Neural progenitor cell (in vitro differentiated cells): ENCODE measurements at regions not wholly inside any gene's neighbourhood (a gene's known extent, or its start where the extent isn't known, plus 50 kb on each side); places are given as distances from the start of the nearest gene placed in this dataset.

Source experiments
- DNase-seq: peaks from one replicate; pipeline ENCODE4 v3.0.0-alpha.2; 2016; ENCODE audit warnings: low spot score
- H2AFZ ChIP-seq: fragments of 200-600 bp; sonication (generic); replicated peaks from 2 replicates; pipeline ENCODE4 v1.6.1; 2016; ENCODE audit warnings: antibody characterized with exemption
- H3F3A ChIP-seq: fragments of 200-600 bp; sonication (generic); 2 replicates; pipeline ENCODE4 v1.6.1; 2016; ENCODE audit warnings: antibody characterized with exemption, low read depth
- H3K27ac ChIP-seq: fragments of 200-600 bp; sonication (generic); 2 replicates; pipeline ENCODE4 v1.5.1; 2016; ENCODE audit warnings: mild to moderate bottlenecking
- H3K27me3 ChIP-seq: fragments of 200-600 bp; sonication (generic); 2 replicates; pipeline ENCODE4 v1.6.1; 2016; ENCODE audit warnings: mild to moderate bottlenecking, moderate library complexity
- H3K36me3 ChIP-seq: fragments of 200-600 bp; sonication (generic); 2 replicates; pipeline ENCODE4 v1.5.1; 2016
- H3K4me1 ChIP-seq: fragments of 200-600 bp; sonication (generic); 2 replicates; pipeline ENCODE4 v1.6.1; 2016; ENCODE audit warnings: mixed run types
- H3K4me2 ChIP-seq: fragments of 200-600 bp; sonication (generic); 2 replicates; pipeline ENCODE4 v1.6.1; 2016
- H3K4me3 ChIP-seq: fragments of 200-600 bp; sonication (generic); 2 replicates; pipeline ENCODE4 v1.5.1; 2016
- H3K79me2 ChIP-seq: fragments of 200-600 bp; sonication (generic); 2 replicates; pipeline ENCODE4 v1.6.1; 2016; ENCODE audit warnings: low read depth
- H3K9ac ChIP-seq: fragments of 200-600 bp; sonication (generic); 2 replicates; pipeline ENCODE4 v1.6.1; 2016
- H3K9me3 ChIP-seq: fragments of 200-600 bp; sonication (generic); 2 replicates; pipeline ENCODE4 v1.5.1; 2016; ENCODE audit warnings: low read depth
- H4K20me1 ChIP-seq: fragments of 200-600 bp; sonication (generic); 2 replicates; pipeline ENCODE4 v1.6.1; 2016; ENCODE audit warnings: low read depth
- H3K27ac Mint-ChIP-seq: 3 replicates; pipeline ENCODE4 v1.8.0; 2021; ENCODE audit warnings: mixed read lengths
- H3K27me3 Mint-ChIP-seq: 2 replicates; pipeline ENCODE4 v1.8.0; 2022; ENCODE audit warnings: low read depth, mild to moderate bottlenecking, inconsistent platforms, moderate library complexity, mixed read lengths; ENCODE audit not compliant: insufficient read depth
- H3K36me3 Mint-ChIP-seq: 3 replicates; pipeline ENCODE4 v1.8.0; 2021; ENCODE audit warnings: mixed read lengths
- H3K4me1 Mint-ChIP-seq: 3 replicates; pipeline ENCODE4 v1.8.0; 2021; ENCODE audit warnings: mixed read lengths
- H3K4me3 Mint-ChIP-seq: 3 replicates; pipeline ENCODE4 v1.8.0; 2021; ENCODE audit warnings: mild to moderate bottlenecking, moderate library complexity, mixed read lengths
- H3K9me3 Mint-ChIP-seq: 3 replicates; pipeline ENCODE4 v1.8.0; 2020; ENCODE audit warnings: mixed read lengths
- CTCF ChIP-seq: fragments of 200-600 bp; sonication (generic); IDR thresholded peaks from 2 replicates; pipeline ENCODE4 v1.5.1; 2017; ENCODE audit warnings: antibody characterized with exemption, mild to moderate bottlenecking
- EZH2 ChIP-seq: fragments of 200-600 bp; sonication (generic); IDR thresholded peaks from 2 replicates; pipeline ENCODE4 v1.6.1; 2017; ENCODE audit warnings: antibody characterized with exemption, mild to moderate bottlenecking, moderate library complexity
- EZH2phosphoT487 ChIP-seq: fragments of 200-600 bp; sonication (generic); IDR thresholded peaks from 2 replicates; pipeline ENCODE4 v1.6.1; 2017; ENCODE audit warnings: antibody characterized with exemption

- Histone ChIP-seq H3K4me3 (no peak overlapping the region), H3K36me3 (no peaks in the 10 kb centered on the region), H4K20me1 (no peaks in the 10 kb centered on the region), H2AFZ (no peak overlapping the region), H3K9ac (no peak overlapping the region), H3F3A (no peaks in the 10 kb centered on the region), H3K9me3 (no peaks in the 10 kb centered on the region), H3K4me2 (no peak overlapping the region), H3K79me2 (no peaks in the 10 kb centered on the region), H3K4me1 (no peaks in the 10 kb centered on the region), H3K27me3 (no peaks in the 10 kb centered on the region), H3K27ac (no peak overlapping the region)
- Mint-ChIP-seq H3K27ac (no peak overlapping the region), H3K4me1 (no peaks in the 10 kb centered on the region), H3K4me3 (no peak overlapping the region), H3K27me3 (peaks cover 2% of the 10 kb centered on the region), H3K36me3 (no peaks in the 10 kb centered on the region), H3K9me3 (no peaks in the 10 kb centered on the region)
- DNase-seq = no peak
- TF ChIP-seq CTCF (no peak), EZH2 (no peak), EZH2phosphoT487 (no peak)
Measured at GRCh38 chr2:46839045-46839444, 76.6 kb downstream of the MCFD2 start.

- no peaks in the 10 kb centered on the region for H3K4me1 Mint-ChIP-seq
- Histone ChIP-seq H3K9ac (no peak overlapping the region), H3K4me3 (no peak overlapping the region), H3K27me3 (no peaks in the 10 kb centered on the region), H3K4me2 (no peak overlapping the region), H3K79me2 (no peaks in the 10 kb centered on the region), H3K36me3 (no peaks in the 10 kb centered on the region), H3K27ac (no peak overlapping the region), H4K20me1 (no peaks in the 10 kb centered on the region), H2AFZ (no peak overlapping the region), H3K4me1 (no peaks in the 10 kb centered on the region), H3K9me3 (no peaks in the 10 kb centered on the region), H3F3A (no peaks in the 10 kb centered on the region)
- no peaks in the 10 kb centered on the region for H3K36me3 Mint-ChIP-seq
- no peak overlapping the region for H3K4me3 Mint-ChIP-seq
- no peak overlapping the region for H3K27ac Mint-ChIP-seq
- TF ChIP-seq CTCF = no peak
- TF ChIP-seq EZH2 = no peak
- TF ChIP-seq EZH2phosphoT487 = no peak
- peaks cover 2% of the 10 kb centered on the region for H3K27me3 Mint-ChIP-seq
- no peaks in the 10 kb centered on the region for H3K9me3 Mint-ChIP-seq
- no peak for DNase-seq
Measured at GRCh38 chr2:46837704-46838103, 77.9 kb downstream of the MCFD2 start.

GRCh38 chr2:46837112-46837454 is 78.5 kb downstream of the MCFD2 start:
- DNase-seq = no peak
- Histone ChIP-seq H3F3A (no peaks in the 10 kb centered on the region), H3K27ac (no peak overlapping the region), H3K4me2 (no peak overlapping the region), H3K9me3 (no peaks in the 10 kb centered on the region), H3K36me3 (no peaks in the 10 kb centered on the region), H3K4me1 (no peaks in the 10 kb centered on the region), H2AFZ (no peak overlapping the region), H4K20me1 (no peaks in the 10 kb centered on the region), H3K79me2 (no peaks in the 10 kb centered on the region), H3K4me3 (no peak overlapping the region), H3K9ac (no peak overlapping the region), H3K27me3 (no peaks in the 10 kb centered on the region)
- Mint-ChIP-seq H3K9me3 (no peaks in the 10 kb centered on the region), H3K4me1 (no peaks in the 10 kb centered on the region), H3K27me3 (peaks cover 2% of the 10 kb centered on the region), H3K36me3 (no peaks in the 10 kb centered on the region), H3K4me3 (no peak overlapping the region), H3K27ac (peak overlapping the region; percentile 6)
- no peak for TF ChIP-seq CTCF
- TF ChIP-seq EZH2phosphoT487 = no peak
- no peak for TF ChIP-seq EZH2
